ENCODE measurements at regions not wholly inside any gene's neighbourhood (a gene's known extent, or its start where the extent isn't known, plus 50 kb on each side); places are given as distances from the start of the nearest gene placed in this dataset.

GRCh38 chr14:40273417-40273816 is 841.2 kb upstream of the FBXO33 start:
- TF ChIP-seq CTCF (IDR thresholded peaks at IDR 0.05) (no peak), POLR2A (IDR thresholded peaks at IDR 0.05) (no peak)
